ENCODE measurements at regions not wholly inside any gene's neighbourhood (a gene's known extent, or its start where the extent isn't known, plus 50 kb on each side); places are given as distances from the start of the nearest gene placed in this dataset.

GRCh38 chr15:25509703-25510102 lies 70.9 kb upstream of the UBE3A start:
- no peak for TF ChIP-seq POLR2A (IDR thresholded peaks at IDR 0.05; ENCODE audit: low read depth, low read length)
- TF ChIP-seq ELK1 (IDR thresholded peaks at IDR 0.05; ENCODE audit: borderline replicate concordance, low read depth, low read length) = no peak
- TF ChIP-seq USF2 (IDR thresholded peaks at IDR 0.05; ENCODE audit: low read depth, low read length) = no peak

Measured in IMR-90 (cell line).